ENCODE measurements at regions not wholly inside any gene's neighbourhood (a gene's known extent, or its start where the extent isn't known, plus 50 kb on each side); places are given as distances from the start of the nearest gene placed in this dataset.

DNA sequence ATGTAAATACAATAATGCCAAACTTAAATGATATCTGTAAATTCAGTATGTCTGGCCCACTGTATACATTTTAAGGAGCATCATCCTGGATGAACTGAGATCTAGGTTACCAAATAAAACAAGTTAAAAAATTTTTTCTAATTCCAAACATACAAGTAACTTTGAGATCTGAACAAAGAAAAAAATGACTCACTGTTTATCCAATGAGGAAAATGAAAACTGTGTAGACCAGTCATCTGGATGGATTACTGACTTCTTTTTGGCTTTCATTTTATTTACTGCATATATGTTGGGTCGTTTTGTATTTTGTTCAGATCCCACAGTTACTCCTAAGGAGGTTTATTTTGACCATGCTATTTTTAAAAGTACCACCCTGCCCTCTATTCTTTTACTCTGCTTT is 189.8 kb downstream of the RBM43 start:
- Histone ChIP-seq H3K36me3 (ENCODE audit: control insufficient read depth in 2 of 2, insufficient read depth in 1 of 2, low read length in 2 of 2) (no peaks in the 10 kb centered on the region), H3K4me3 (ENCODE audit: low read depth, low read length) (no peak overlapping the region), H3K27ac (ENCODE audit: extremely low read depth, low read depth, low read length) (no peak overlapping the region), H3K4me1 (ENCODE audit: control insufficient read depth, insufficient read depth, low read length) (no peaks in the 10 kb centered on the region), H3K9me3 (ENCODE audit: control insufficient read depth, insufficient read depth, low read depth, low read length) (no peaks in the 10 kb centered on the region)
- TF ChIP-seq ZNF239 (tag by site-specific recombination; IDR thresholded peaks at IDR 0.05) (no peak), SP7 (tag by site-specific recombination; IDR thresholded peaks at IDR 0.05) (no peak), ZNF426 (tag by site-specific recombination; IDR thresholded peaks at IDR 0.05) (no peak), ZBTB7A (tag by site-specific recombination; IDR thresholded peaks at IDR 0.05; ENCODE audit: low read depth) (no peak), ZBTB8A (tag by site-specific recombination; IDR thresholded peaks at IDR 0.05) (no peak)
- ChIA-PET POLR2A (no interaction called here), CTCF (interaction anchor here (0.6 to 1.1 kb wide), 4 partner anchors 90 to 420 kb away, joined by 3 to 4 read pairs (median 3); no protein-coding TSS in a partner anchor)

DNA sequence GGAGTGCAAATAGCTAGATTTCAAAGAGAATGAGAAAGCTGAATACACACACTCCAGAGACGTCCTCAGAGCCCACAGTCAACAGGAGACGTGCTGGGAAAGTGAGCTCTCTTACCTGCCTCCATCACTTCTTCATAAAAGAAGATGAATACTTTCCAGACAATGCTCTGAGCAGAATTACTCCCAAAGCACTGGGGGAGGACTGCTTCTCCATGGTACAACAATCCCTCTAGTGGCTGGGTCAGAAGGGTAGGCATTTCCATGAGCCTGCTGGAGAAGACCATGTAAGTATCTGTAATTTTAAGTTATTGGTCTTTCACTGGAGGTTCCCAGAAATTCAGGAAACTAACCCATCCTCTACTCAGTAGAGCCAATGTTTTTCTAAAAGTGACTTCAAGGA is 190.3 kb downstream of the RBM43 start:
- H3K4me1 ChIP-seq (ENCODE audit: control insufficient read depth, insufficient read depth, low read length) = no peaks in the 10 kb centered on the region
- no peak overlapping the region for H3K27ac ChIP-seq (ENCODE audit: extremely low read depth, low read depth, low read length)
- CTCF ChIA-PET = interaction anchor here (0.5 to 1.1 kb wide), 9 partner anchors 39 to 1475 kb away, joined by 3 to 6 read pairs (median 3); no protein-coding TSS in a partner anchor
- POLR2A ChIA-PET = no interaction called here
- no peak overlapping the region for H3K4me3 ChIP-seq (ENCODE audit: low read depth, low read length)
- H3K36me3 ChIP-seq (ENCODE audit: control insufficient read depth in 2 of 2, insufficient read depth in 1 of 2, low read length in 2 of 2) = no peaks in the 10 kb centered on the region
- no peaks in the 10 kb centered on the region for H3K9me3 ChIP-seq (ENCODE audit: control insufficient read depth, insufficient read depth, low read depth, low read length)
- TF ChIP-seq, protein P1, sequence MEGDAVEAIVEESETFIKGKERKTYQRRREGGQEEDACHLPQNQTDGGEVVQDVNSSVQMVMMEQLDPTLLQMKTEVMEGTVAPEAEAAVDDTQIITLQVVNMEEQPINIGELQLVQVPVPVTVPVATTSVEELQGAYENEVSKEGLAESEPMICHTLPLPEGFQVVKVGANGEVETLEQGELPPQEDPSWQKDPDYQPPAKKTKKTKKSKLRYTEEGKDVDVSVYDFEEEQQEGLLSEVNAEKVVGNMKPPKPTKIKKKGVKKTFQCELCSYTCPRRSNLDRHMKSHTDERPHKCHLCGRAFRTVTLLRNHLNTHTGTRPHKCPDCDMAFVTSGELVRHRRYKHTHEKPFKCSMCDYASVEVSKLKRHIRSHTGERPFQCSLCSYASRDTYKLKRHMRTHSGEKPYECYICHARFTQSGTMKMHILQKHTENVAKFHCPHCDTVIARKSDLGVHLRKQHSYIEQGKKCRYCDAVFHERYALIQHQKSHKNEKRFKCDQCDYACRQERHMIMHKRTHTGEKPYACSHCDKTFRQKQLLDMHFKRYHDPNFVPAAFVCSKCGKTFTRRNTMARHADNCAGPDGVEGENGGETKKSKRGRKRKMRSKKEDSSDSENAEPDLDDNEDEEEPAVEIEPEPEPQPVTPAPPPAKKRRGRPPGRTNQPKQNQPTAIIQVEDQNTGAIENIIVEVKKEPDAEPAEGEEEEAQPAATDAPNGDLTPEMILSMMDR (tag by site-specific recombination; IDR thresholded peaks at IDR 0.05) = 0 out of 2 replicates have a peak, but pooled peaks have one; percentile 42
- no peak for TF ChIP-seq ZNF621 (tag by site-specific recombination; IDR thresholded peaks at IDR 0.05)
- no peak for TF ChIP-seq ZNF423 (tag by site-specific recombination; IDR thresholded peaks at IDR 0.05)
- TF ChIP-seq ZNF654 (tag by site-specific recombination; IDR thresholded peaks at IDR 0.05; ENCODE audit: low read depth) = peak; percentile 18

GRCh38 chr2:151070253-151070652 is 191.4 kb downstream of the RBM43 start:
- Histone ChIP-seq H3K36me3 (ENCODE audit: control insufficient read depth in 2 of 2, insufficient read depth in 1 of 2, low read length in 2 of 2) (no peaks in the 10 kb centered on the region), H3K27ac (ENCODE audit: extremely low read depth, low read depth, low read length) (no peak overlapping the region), H3K4me1 (ENCODE audit: control insufficient read depth, insufficient read depth, low read length) (no peaks in the 10 kb centered on the region), H3K4me3 (ENCODE audit: low read depth, low read length) (no peak overlapping the region), H3K9me3 (ENCODE audit: control insufficient read depth, insufficient read depth, low read depth, low read length) (no peaks in the 10 kb centered on the region)
- ChIA-PET CTCF (no interaction called here), POLR2A (no interaction called here)
- TF ChIP-seq ZXDB (tag by site-specific recombination; IDR thresholded peaks at IDR 0.05) (no peak), GLI2 (tag by site-specific recombination; IDR thresholded peaks at IDR 0.05; ENCODE audit: borderline replicate concordance, low read depth) (no peak), ZNF449 (tag by site-specific recombination; IDR thresholded peaks at IDR 0.05) (no peak), ZFP37 (tag by site-specific recombination; IDR thresholded peaks at IDR 0.05) (no peak)
- TF ChIP-seq, protein P2, sequence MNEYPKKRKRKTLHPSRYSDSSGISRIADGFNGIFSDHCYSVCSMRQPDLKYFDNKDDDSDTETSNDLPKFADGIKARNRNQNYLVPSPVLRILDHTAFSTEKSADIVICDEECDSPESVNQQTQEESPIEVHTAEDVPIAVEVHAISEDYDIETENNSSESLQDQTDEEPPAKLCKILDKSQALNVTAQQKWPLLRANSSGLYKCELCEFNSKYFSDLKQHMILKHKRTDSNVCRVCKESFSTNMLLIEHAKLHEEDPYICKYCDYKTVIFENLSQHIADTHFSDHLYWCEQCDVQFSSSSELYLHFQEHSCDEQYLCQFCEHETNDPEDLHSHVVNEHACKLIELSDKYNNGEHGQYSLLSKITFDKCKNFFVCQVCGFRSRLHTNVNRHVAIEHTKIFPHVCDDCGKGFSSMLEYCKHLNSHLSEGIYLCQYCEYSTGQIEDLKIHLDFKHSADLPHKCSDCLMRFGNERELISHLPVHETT (tag by site-specific recombination; IDR thresholded peaks at IDR 0.05) = no peak

All from HEK293 (cell line).